CD4-positive, alpha-beta T cell (primary cell): ENCODE measurements at regions not wholly inside any gene's neighbourhood (a gene's known extent, or its start where the extent isn't known, plus 50 kb on each side); places are given as distances from the start of the nearest gene placed in this dataset.

Experiments used
- ATAC-seq: fragments of 200-7000 bp; cut with Tn5 transposase; one replicate; pipeline ENCODE4 v1.10.0; 2022; ENCODE audit warnings: mild to moderate bottlenecking; ENCODE audit not compliant: poor library complexity
- CTCF ChIA-PET: fragments of 350-600 bp; sonication (Branson Sonifier 250); formaldehyde crosslinking; loops from one replicate; lab custom pipeline; 2021; ENCODE audit warnings: antibody characterized with exemption, inconsistent platforms; lab: Charles Lee
- POLR2A ChIA-PET: fragments of 350-600 bp; sonication (Branson Sonifier 250); formaldehyde crosslinking; loops from one replicate; lab custom pipeline; 2021; ENCODE audit warnings: antibody characterized with exemption, inconsistent platforms; lab: Charles Lee
- DNase-seq, 14 experiments: peaks; one replicate each; pipeline ENCODE4 v3.0.0-alpha.2; 2013 to 2020; ENCODE audit warnings: mixed read lengths in 2 of 14
- H3K27ac ChIP-seq, 2 donors: one replicate each; pipeline versions ENCODE4 v1.5.1 to v1.7.0; 2013; ENCODE audit warnings: low read length in 2 of 2, low read depth in 1 of 2, mild to moderate bottlenecking in 1 of 2
- H3K27me3 ChIP-seq, 2 experiments: 1 replicate in 1 of 2; 2 replicates in 1 of 2; pipeline versions ENCODE4 v1.6.1 to v1.7.0; 2013; ENCODE audit warnings: low read length in 2 of 2, control low read depth in 1 of 2, mild to moderate bottlenecking in 1 of 2, moderate library complexity in 1 of 2; ENCODE audit not compliant: insufficient read depth in 2 of 2, control insufficient read depth in 1 of 2
- H3K36me3 ChIP-seq: one replicate; pipeline ENCODE4 v1.6.1; 2013; ENCODE audit warnings: low read length, control low read depth; ENCODE audit not compliant: insufficient read depth
- H3K4me1 ChIP-seq: one replicate; pipeline ENCODE4 v1.6.1; 2013; ENCODE audit warnings: low read length, control low read depth; ENCODE audit not compliant: insufficient read depth
- H3K4me3 ChIP-seq: one replicate; pipeline ENCODE4 v1.5.1; 2013; ENCODE audit warnings: mild to moderate bottlenecking, low read length, moderate library complexity
- H3K9me3 ChIP-seq, 2 experiments: 1 replicate in 1 of 2; 2 replicates in 1 of 2; pipeline versions ENCODE4 v1.6.1 to v1.7.0; 2013; ENCODE audit warnings: low read length in 2 of 2, mild to moderate bottlenecking in 2 of 2, control low read depth in 1 of 2, moderate library complexity in 1 of 2; ENCODE audit not compliant: control insufficient read depth in 1 of 2, insufficient read depth in 1 of 2
- H3K27ac Mint-ChIP-seq: one replicate; pipeline ENCODE4 v1.8.0; 2020; ENCODE audit warnings: mixed read lengths
- H3K27me3 Mint-ChIP-seq: one replicate; pipeline ENCODE4 v1.8.0; 2021; ENCODE audit warnings: mixed read lengths
- H3K36me3 Mint-ChIP-seq: one replicate; pipeline ENCODE4 v1.8.0; 2021; ENCODE audit warnings: low read depth, mixed read lengths
- H3K4me1 Mint-ChIP-seq: one replicate; pipeline ENCODE4 v1.8.0; 2021; ENCODE audit warnings: low read depth, mixed read lengths
- H3K4me3 Mint-ChIP-seq: one replicate; pipeline ENCODE4 v1.8.0; 2020; ENCODE audit warnings: mild to moderate bottlenecking, mixed read lengths
- H3K9me3 Mint-ChIP-seq: one replicate; pipeline ENCODE4 v1.8.0; 2020; ENCODE audit warnings: mixed read lengths
- intact Hi-C, 2 experiments: fragments of 100-400 bp; cut with DNase I in 1 of 2; cut with micrococcal nuclease in 1 of 2; formaldehyde crosslinking; loops; one replicate each; pipeline versions ENCODE4 v1.15.1 to v1.9.0; 2023 to 2025; cut with DNase I, micrococcal nuclease
- TF ChIP-seq, protein P1 (sequence below): fragments of 200-600 bp; IDR thresholded peaks from one replicate; pipeline ENCODE4 v1.8.0; 2022; ENCODE audit warnings: antibody characterized with exemption, mild to moderate bottlenecking

- H3K27ac ChIP-seq, result no peak overlapping the region
- ChIA-PET POLR2A (no interaction called here), CTCF (no interaction called here)
- no peak for ATAC-seq
- peaks cover 0 to 7% of the 10 kb centered on the region in 2 experiments for H3K9me3 ChIP-seq
- no peaks in the 10 kb centered on the region for H3K4me1 Mint-ChIP-seq
- H3K27ac Mint-ChIP-seq, result no peak overlapping the region
- no peak for DNase-seq
- no peak overlapping the region for H3K4me3 Mint-ChIP-seq
- H3K27me3 Mint-ChIP-seq, result no peaks in the 10 kb centered on the region
- no peaks in the 10 kb centered on the region for H3K36me3 ChIP-seq
- TF ChIP-seq, protein P1, sequence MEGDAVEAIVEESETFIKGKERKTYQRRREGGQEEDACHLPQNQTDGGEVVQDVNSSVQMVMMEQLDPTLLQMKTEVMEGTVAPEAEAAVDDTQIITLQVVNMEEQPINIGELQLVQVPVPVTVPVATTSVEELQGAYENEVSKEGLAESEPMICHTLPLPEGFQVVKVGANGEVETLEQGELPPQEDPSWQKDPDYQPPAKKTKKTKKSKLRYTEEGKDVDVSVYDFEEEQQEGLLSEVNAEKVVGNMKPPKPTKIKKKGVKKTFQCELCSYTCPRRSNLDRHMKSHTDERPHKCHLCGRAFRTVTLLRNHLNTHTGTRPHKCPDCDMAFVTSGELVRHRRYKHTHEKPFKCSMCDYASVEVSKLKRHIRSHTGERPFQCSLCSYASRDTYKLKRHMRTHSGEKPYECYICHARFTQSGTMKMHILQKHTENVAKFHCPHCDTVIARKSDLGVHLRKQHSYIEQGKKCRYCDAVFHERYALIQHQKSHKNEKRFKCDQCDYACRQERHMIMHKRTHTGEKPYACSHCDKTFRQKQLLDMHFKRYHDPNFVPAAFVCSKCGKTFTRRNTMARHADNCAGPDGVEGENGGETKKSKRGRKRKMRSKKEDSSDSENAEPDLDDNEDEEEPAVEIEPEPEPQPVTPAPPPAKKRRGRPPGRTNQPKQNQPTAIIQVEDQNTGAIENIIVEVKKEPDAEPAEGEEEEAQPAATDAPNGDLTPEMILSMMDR, result no peak
- H3K9me3 Mint-ChIP-seq, result peaks cover 2% of the 10 kb centered on the region
- no peak overlapping the region for H3K4me3 ChIP-seq
- peaks cover 0 to 2% of the 10 kb centered on the region in 2 experiments for H3K27me3 ChIP-seq
- intact Hi-C loops, result no loop called here
- H3K36me3 Mint-ChIP-seq, result no peaks in the 10 kb centered on the region
- no peaks in the 10 kb centered on the region for H3K4me1 ChIP-seq
These were observed 146.2 kb upstream of the GORAB start for GRCh38 chr1:170385750-170386149.

DNA sequence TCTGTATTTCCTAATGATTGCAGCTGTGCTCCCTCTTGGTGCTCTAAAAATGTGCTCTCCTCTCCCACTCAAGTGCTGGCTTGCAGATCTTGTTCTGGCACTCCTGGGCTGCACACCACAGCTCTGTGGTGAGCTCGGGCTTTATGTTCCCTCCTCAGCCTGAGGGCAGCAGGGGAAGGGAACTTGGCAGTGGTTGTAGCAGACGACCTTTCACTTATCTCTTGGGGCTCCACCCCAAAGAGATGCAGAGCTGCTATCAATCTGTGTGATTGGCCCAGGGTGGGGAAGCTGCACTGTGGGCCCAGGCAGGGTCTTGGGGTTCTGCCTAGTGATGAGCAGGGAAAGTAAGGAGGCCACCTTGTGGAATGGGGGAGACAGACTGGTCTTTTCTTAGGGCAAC lies 143.5 kb upstream of the GORAB start:
- H3K4me3 ChIP-seq, result no peak overlapping the region
- ATAC-seq (no peak), DNase-seq (no peak)
- peaks cover 0 to 7% of the 10 kb centered on the region in 2 experiments for H3K9me3 ChIP-seq
- H3K27ac ChIP-seq, result no peak overlapping the region
- no peaks in the 10 kb centered on the region for H3K36me3 Mint-ChIP-seq
- ChIA-PET POLR2A (no interaction called here), CTCF (no interaction called here)
- no peaks in the 10 kb centered on the region for H3K9me3 Mint-ChIP-seq
- H3K27ac Mint-ChIP-seq, result no peak overlapping the region
- no peaks in the 10 kb centered on the region for H3K4me1 ChIP-seq
- H3K36me3 ChIP-seq, result no peaks in the 10 kb centered on the region
- TF ChIP-seq, protein P1, result no peak
- no peaks in the 10 kb centered on the region for H3K27me3 Mint-ChIP-seq
- no peaks in the 10 kb centered on the region for H3K4me1 Mint-ChIP-seq
- H3K27me3 ChIP-seq, result peaks cover 0 to 2% of the 10 kb centered on the region in 2 experiments
- intact Hi-C loops, result no loop called here
- no peak overlapping the region for H3K4me3 Mint-ChIP-seq

DNA sequence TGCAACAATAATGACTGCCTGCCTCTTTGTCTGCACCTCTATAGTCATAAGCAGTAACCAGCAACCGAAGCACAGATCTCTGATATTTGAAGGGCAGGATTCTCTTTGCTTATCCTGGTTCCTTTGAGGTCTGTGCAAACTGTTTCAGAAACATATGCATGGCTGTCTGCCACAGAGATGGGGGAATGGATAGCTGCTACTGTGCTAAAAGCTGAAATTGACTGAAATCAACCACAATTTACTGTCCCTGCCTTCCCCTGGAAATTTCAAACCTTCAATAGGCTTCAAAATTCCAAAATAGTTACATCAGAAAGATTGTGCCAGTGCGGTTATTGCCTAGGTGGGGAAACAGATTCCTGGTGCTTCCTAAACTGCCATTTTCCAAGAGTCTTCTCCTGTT lies 136.8 kb upstream of the GORAB start:
- no peak overlapping the region for H3K27ac ChIP-seq
- H3K27me3 ChIP-seq, result peaks cover 2 to 10% of the 10 kb centered on the region in 2 experiments
- intact Hi-C loops, result no loop called here
- peaks cover 21% of the 10 kb centered on the region for H3K27me3 Mint-ChIP-seq
- ChIA-PET POLR2A (no interaction called here), CTCF (no interaction called here)
- no peaks in the 10 kb centered on the region for H3K36me3 Mint-ChIP-seq
- ATAC-seq (no peak), DNase-seq (no peak)
- H3K4me1 ChIP-seq, result no peaks in the 10 kb centered on the region
- H3K36me3 ChIP-seq, result no peaks in the 10 kb centered on the region
- H3K9me3 Mint-ChIP-seq, result no peaks in the 10 kb centered on the region
- H3K4me1 Mint-ChIP-seq, result no peaks in the 10 kb centered on the region
- TF ChIP-seq, protein P1, result no peak
- no peak overlapping the region for H3K27ac Mint-ChIP-seq
- no peak overlapping the region for H3K4me3 Mint-ChIP-seq
- H3K4me3 ChIP-seq, result no peak overlapping the region
- H3K9me3 ChIP-seq, result peaks cover 0 to 3% of the 10 kb centered on the region in 2 experiments
